GM12878 (cell line): ENCODE measurements at regions not wholly inside any gene's neighbourhood (a gene's known extent, or its start where the extent isn't known, plus 50 kb on each side); places are given as distances from the start of the nearest gene placed in this dataset.

Source experiments
- ATAC-seq: fragments of 200-7000 bp; cut with Tn5 transposase; 3 replicates; pipeline ENCODE4 v1.9.1; 2020; ENCODE audit warnings: mild to moderate bottlenecking, moderate library complexity
- BruUV-seq: library from RNA; stranded (reverse); fragments of 400-500 nt; replicated peaks from 2 replicates; lab custom pipeline; 2021; lab: Mats Ljungman, UMichigan
- CTCF ChIA-PET: fragments of 300-600 bp; sonication (Branson Sonifier 250); formaldehyde crosslinking; extraction: SDS; loops from one replicate; lab custom pipeline; 2021; ENCODE audit warnings: inconsistent platforms; lab: Yijun Ruan, JAX
- POLR2A ChIA-PET: fragments of 350-600 bp; formaldehyde crosslinking; extraction: SDS; loops from one replicate; lab custom pipeline; 2021; ENCODE audit warnings: inconsistent platforms; lab: Charles Lee
- RAD21 ChIA-PET: fragments of 300-600 bp; sonication (Branson Sonifier 250); formaldehyde crosslinking; loops from one replicate; lab custom pipeline; 2023; ENCODE audit warnings: antibody characterized with exemption; ENCODE audit not compliant: unreplicated experiment; lab: Charles Lee
- SMC1A ChIA-PET: fragments of 300-600 bp; sonication (Branson Sonifier 250); formaldehyde crosslinking; loops from one replicate; lab custom pipeline; 2023; ENCODE audit not compliant: unreplicated experiment, uncharacterized antibody; lab: Charles Lee
- DNase-seq: peaks from one replicate; pipeline ENCODE4 v3.0.0-alpha.2; 2011; ENCODE audit warnings: low read depth, low spot score
- FAIRE-seq: peaks from 3 replicates; lab custom pipeline; 2011; peaks lifted over from hg19 to GRCh38; lab: Jason Lieb, UNC
- H2AFZ ChIP-seq: 2 replicates; pipeline ENCODE4 v1.6.0; 2011; ENCODE audit warnings: low read depth, low read length, control low read depth; ENCODE audit not compliant: control insufficient read depth
- H3K27ac ChIP-seq: 2 replicates; pipeline ENCODE4 v1.5.1; 2011; ENCODE audit warnings: control low read depth; ENCODE audit not compliant: control insufficient read depth, insufficient read depth
- H3K27me3 ChIP-seq, 2 experiments: replicated peaks in 1 of 2; 2 replicates each; pipeline versions ENCODE4 v1.6.0 to v1.6.1; 2011; ENCODE audit warnings: low read length in 1 of 2; ENCODE audit not compliant: control insufficient read depth in 2 of 2, insufficient read depth in 2 of 2
- H3K36me3 ChIP-seq, 2 experiments: 2 replicates each; pipeline ENCODE4 v1.5.1; 2011; ENCODE audit warnings: low read length in 1 of 2; ENCODE audit not compliant: control insufficient read depth in 2 of 2, insufficient read depth in 2 of 2
- H3K4me1 ChIP-seq: 2 replicates; pipeline ENCODE4 v1.6.1; 2011; ENCODE audit warnings: mild to moderate bottlenecking, low read length, moderate library complexity, mixed read lengths; ENCODE audit not compliant: control insufficient read depth, insufficient read depth
- H3K4me2 ChIP-seq: 2 replicates; pipeline ENCODE4 v1.6.0; 2011; ENCODE audit warnings: control low read depth; ENCODE audit not compliant: control insufficient read depth, insufficient read depth
- H3K4me3 ChIP-seq: fragments of 200-600 bp; sonication (generic); 2 replicates; pipeline ENCODE4 v1.5.1; 2016
- H3K79me2 ChIP-seq: 2 replicates; pipeline ENCODE4 v1.6.0; 2011; ENCODE audit warnings: low read length; ENCODE audit not compliant: control insufficient read depth, insufficient read depth
- H3K9ac ChIP-seq: 2 replicates; pipeline ENCODE4 v1.8.0; 2011; ENCODE audit warnings: low read length, control low read depth, mixed read lengths; ENCODE audit not compliant: control insufficient read depth, insufficient read depth
- H3K9me3 ChIP-seq: replicated peaks from 3 replicates; pipeline ENCODE4 v1.5.1; 2011; ENCODE audit warnings: mild to moderate bottlenecking, low read length; ENCODE audit not compliant: control insufficient read depth, insufficient read depth
- H4K20me1 ChIP-seq: 2 replicates; pipeline ENCODE4 v1.6.0; 2011; ENCODE audit not compliant: control insufficient read depth, insufficient read depth
- CREB1 ChIP-seq: IDR thresholded peaks from 2 replicates; pipeline ENCODE4 v1.6.1; 2012; ENCODE audit warnings: low read depth, mild to moderate bottlenecking, inconsistent platforms
- FOXM1 ChIP-seq: IDR thresholded peaks from 2 replicates; pipeline ENCODE4 v1.6.1; 2012; ENCODE audit warnings: low read depth, mild to moderate bottlenecking, inconsistent platforms, low read length, moderate library complexity
- IKZF1 ChIP-seq: fragments of 450-650 bp; conservative IDR thresholded peaks from 2 replicates; pipeline ENCODE4 v1.6.1; 2017; ENCODE audit warnings: antibody characterized with exemption, mild to moderate bottlenecking
- KDM1A ChIP-seq: fragments of 200-600 bp; sonication (generic); IDR thresholded peaks from 2 replicates; pipeline ENCODE4 v1.6.1; 2016; ENCODE audit warnings: borderline replicate concordance
- MXI1 ChIP-seq: fragments of 150-350 bp; IDR thresholded peaks from 2 replicates; pipeline ENCODE4 v1.6.1; 2011; ENCODE audit warnings: low read depth, mild to moderate bottlenecking, inconsistent platforms, low read length, improper control_type of control experiment
- POLR2A ChIP-seq: IDR thresholded peaks from 2 replicates; pipeline ENCODE4 v1.6.1; 2011; ENCODE audit warnings: low read depth, mild to moderate bottlenecking, low read length
- RAD21 ChIP-seq: IDR thresholded peaks from 2 replicates; pipeline ENCODE4 v1.6.1; 2011; ENCODE audit warnings: mild to moderate bottlenecking, low read depth, low read length, moderate library complexity; ENCODE audit not compliant: insufficient read depth
- SP1 ChIP-seq: IDR thresholded peaks from one replicate; pipeline ENCODE4 v1.6.1; 2011; ENCODE audit warnings: low read depth, low read length
- STAT3 ChIP-seq: IDR thresholded peaks from 2 replicates; pipeline ENCODE4 v1.6.1; 2011; ENCODE audit warnings: low read depth, low read length, improper control_type of control experiment
- WRNIP1 ChIP-seq: IDR thresholded peaks from 2 replicates; pipeline ENCODE4 v1.6.1; 2011; ENCODE audit warnings: low read depth, low read length, improper control_type of control experiment, borderline replicate concordance
- YBX1 ChIP-seq: fragments of 450-650 bp; IDR thresholded peaks from 2 replicates; pipeline ENCODE4 v1.6.1; 2016; ENCODE audit warnings: antibody characterized with exemption
- ZBTB4 ChIP-seq: fragments of 450-650 bp; formaldehyde crosslinking; IDR thresholded peaks from 2 replicates; pipeline ENCODE4 v1.4.0; 2022; ENCODE audit warnings: mild to moderate bottlenecking, moderate library complexity
- ZNF217 ChIP-seq: fragments of 450-650 bp; IDR thresholded peaks from 2 replicates; pipeline ENCODE4 v1.6.1; 2017; ENCODE audit warnings: antibody characterized with exemption, mild to moderate bottlenecking
- ZZZ3 ChIP-seq: IDR thresholded peaks from 2 replicates; pipeline ENCODE4 v1.6.1; 2011; ENCODE audit warnings: low read depth; ENCODE audit not compliant: control insufficient read depth, insufficient read length
- WGBS: methylation state at CpG from one replicate; pipeline ENCODE4 v1.1.6; 2016; ENCODE audit warnings: low lambda C conversion rate; ENCODE audit not compliant: insufficient replicate concordance, insufficient coverage; ENCODE audit errors: missing lambda C conversion rate; 5-methylcytosine and 5-hydroxymethylcytosine counted together
- in situ Hi-C: fragments of 300-500 bp; cut with MboI; formaldehyde crosslinking; loops from 9 replicates; pipeline ENCODE4 v1.14.3; 2018; ENCODE audit warnings: mixed read lengths
- intact Hi-C: fragments of 100-400 bp; cut with micrococcal nuclease; formaldehyde crosslinking; loops from one replicate; pipeline ENCODE4 v1.14.2; 2022; ENCODE audit not compliant: unreplicated experiment
- TF ChIP-seq, protein P1 (sequence below), 3 experiments: IDR thresholded peaks in 2 of 3; conservative IDR thresholded peaks in 1 of 3; 2 replicates each; pipeline ENCODE4 v1.5.1; 2011; ENCODE audit warnings: low read depth in 3 of 3, low read length in 3 of 3, mild to moderate bottlenecking in 3 of 3, control low read depth in 2 of 3, moderate library complexity in 2 of 3, inconsistent platforms in 1 of 3, mixed read lengths in 1 of 3; ENCODE audit not compliant: control insufficient read depth in 2 of 3, insufficient read depth in 1 of 3; ENCODE audit errors: extremely low read depth in 1 of 3

DNA sequence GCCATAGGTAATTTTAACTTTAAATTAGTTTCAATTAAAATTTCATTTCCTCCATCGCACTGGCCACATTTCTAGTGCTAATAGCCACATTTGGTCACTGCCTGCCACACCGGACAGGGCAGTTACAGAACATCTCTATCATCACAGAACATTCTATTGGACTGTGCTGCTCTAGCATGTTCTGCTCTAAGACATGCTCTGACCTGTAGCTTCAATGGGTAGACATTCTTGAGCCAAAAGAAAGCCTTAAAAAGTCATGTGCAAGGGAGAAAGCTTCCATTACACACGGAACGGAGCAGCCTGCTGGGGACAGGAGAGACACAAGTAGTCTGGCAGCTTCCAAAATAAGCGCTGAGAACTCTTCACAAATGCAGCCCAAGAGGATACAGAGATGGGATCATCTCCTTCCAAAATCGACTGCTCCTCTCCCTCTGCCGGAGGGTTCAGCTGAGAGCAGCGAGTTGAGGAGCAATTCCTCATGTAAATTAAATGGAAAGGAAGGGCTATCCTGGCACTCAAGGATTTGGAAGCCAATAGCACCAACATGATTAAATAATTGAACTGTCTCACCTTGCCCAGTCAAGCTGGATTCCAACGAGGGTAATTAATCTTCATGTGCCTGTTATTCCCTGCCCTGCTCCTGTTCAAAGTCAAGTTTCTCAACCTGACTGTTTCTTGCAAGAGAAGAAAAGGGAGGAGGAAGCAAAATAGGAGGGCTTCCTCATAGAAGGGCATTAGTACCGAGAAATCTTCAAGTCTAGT is 336.4 kb upstream of the NOCT start:
- SMC1A ChIA-PET, result interaction anchor here (1.0 to 5.6 kb wide), 21 partner anchors 10 to 859 kb away, joined by 3 to 73 read pairs (median 8); partner anchors contain the start of gene SLC7A11
- H3K36me3 ChIP-seq, result no peaks in the 10 kb centered on the region

More for the DNA sequence above, 336.4 kb upstream of the NOCT start:
- Histone ChIP-seq H3K27me3 (no peaks in the 10 kb centered on the region), H4K20me1 (no peaks in the 10 kb centered on the region; the same call in 1 of the 2 replicates), H2AFZ (no peak overlapping the region), H3K4me1 (no peaks in the 10 kb centered on the region), H3K27ac (no peak overlapping the region)
- ATAC-seq (no peak), FAIRE-seq (no peak)
- 38% methylated on average over 10 of the region's 10 CpGs for WGBS
- TF ChIP-seq IKZF1 (no peak), MXI1 (no peak), STAT3 (no peak), ZZZ3 (no peak), KDM1A (no peak), RAD21 (no peak), CREB1 (no peak), YBX1 (no peak), SP1 (no peak), WRNIP1 (no peak), FOXM1 (no peak), POLR2A (no peak), ZNF217 (no peak), ZBTB4 (CRISPR knock-in tag) (no peak)
- TF ChIP-seq, protein P1, sequence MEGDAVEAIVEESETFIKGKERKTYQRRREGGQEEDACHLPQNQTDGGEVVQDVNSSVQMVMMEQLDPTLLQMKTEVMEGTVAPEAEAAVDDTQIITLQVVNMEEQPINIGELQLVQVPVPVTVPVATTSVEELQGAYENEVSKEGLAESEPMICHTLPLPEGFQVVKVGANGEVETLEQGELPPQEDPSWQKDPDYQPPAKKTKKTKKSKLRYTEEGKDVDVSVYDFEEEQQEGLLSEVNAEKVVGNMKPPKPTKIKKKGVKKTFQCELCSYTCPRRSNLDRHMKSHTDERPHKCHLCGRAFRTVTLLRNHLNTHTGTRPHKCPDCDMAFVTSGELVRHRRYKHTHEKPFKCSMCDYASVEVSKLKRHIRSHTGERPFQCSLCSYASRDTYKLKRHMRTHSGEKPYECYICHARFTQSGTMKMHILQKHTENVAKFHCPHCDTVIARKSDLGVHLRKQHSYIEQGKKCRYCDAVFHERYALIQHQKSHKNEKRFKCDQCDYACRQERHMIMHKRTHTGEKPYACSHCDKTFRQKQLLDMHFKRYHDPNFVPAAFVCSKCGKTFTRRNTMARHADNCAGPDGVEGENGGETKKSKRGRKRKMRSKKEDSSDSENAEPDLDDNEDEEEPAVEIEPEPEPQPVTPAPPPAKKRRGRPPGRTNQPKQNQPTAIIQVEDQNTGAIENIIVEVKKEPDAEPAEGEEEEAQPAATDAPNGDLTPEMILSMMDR (IDR thresholded peaks at IDR 0.05 in 2 of 3, conservative IDR thresholded peaks at IDR 0.05 in 1 of 3; ENCODE audit: control insufficient read depth in 2 of 3, extremely low read depth in 1 of 3, insufficient read depth in 1 of 3, low read depth in 3 of 3, low read length in 3 of 3), result no peak
- TF ChIP-seq, all 136 proteins: peak for 0
- ChIA-PET POLR2A (no interaction called here), CTCF (interaction anchor here (0.9 to 4.4 kb wide), 19 partner anchors 9 to 1555 kb away, joined by 3 to 65 read pairs (median 7); no protein-coding TSS in a partner anchor), RAD21 (interaction anchor here (1.1 to 3.2 kb wide), 9 partner anchors 33 to 1555 kb away, joined by 3 to 35 read pairs (median 6); no protein-coding TSS in a partner anchor)
- intact Hi-C loops (loop anchor here (10.0 kb wide), 1 partner anchor 434 kb away; the partner anchor contains the start of gene SLC7A11), in situ Hi-C loops (no loop called here)
- no peaks in the 10 kb centered on the region for H3K9me3 ChIP-seq
- no peak overlapping the region for H3K4me3 ChIP-seq
- BruUV-seq, result no TSS peak
- no peak overlapping the region for H3K9ac ChIP-seq
- no peak for DNase-seq
- no peaks in the 10 kb centered on the region for H3K79me2 ChIP-seq
- no peak overlapping the region for H3K4me2 ChIP-seq
